ENCODE measurements at regions not wholly inside any gene's neighbourhood (a gene's known extent, or its start where the extent isn't known, plus 50 kb on each side); places are given as distances from the start of the nearest gene placed in this dataset.

GRCh38 chr22:49278340-49278739, 549.3 kb downstream of the BRD1 start:
- TF ChIP-seq, protein P1, sequence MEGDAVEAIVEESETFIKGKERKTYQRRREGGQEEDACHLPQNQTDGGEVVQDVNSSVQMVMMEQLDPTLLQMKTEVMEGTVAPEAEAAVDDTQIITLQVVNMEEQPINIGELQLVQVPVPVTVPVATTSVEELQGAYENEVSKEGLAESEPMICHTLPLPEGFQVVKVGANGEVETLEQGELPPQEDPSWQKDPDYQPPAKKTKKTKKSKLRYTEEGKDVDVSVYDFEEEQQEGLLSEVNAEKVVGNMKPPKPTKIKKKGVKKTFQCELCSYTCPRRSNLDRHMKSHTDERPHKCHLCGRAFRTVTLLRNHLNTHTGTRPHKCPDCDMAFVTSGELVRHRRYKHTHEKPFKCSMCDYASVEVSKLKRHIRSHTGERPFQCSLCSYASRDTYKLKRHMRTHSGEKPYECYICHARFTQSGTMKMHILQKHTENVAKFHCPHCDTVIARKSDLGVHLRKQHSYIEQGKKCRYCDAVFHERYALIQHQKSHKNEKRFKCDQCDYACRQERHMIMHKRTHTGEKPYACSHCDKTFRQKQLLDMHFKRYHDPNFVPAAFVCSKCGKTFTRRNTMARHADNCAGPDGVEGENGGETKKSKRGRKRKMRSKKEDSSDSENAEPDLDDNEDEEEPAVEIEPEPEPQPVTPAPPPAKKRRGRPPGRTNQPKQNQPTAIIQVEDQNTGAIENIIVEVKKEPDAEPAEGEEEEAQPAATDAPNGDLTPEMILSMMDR (IDR thresholded peaks at IDR 0.05): no peak
- no peak for TF ChIP-seq ZFX (IDR thresholded peaks at IDR 0.05; ENCODE audit: borderline replicate concordance)
